NCI-H524 (cell line): ENCODE measurements at regions not wholly inside any gene's neighbourhood (a gene's known extent, or its start where the extent isn't known, plus 50 kb on each side); places are given as distances from the start of the nearest gene placed in this dataset.

Experiments
- DNase-seq, 2 experiments: peaks; one replicate each; lab custom pipeline; 2025; lab: John Stamatoyannopoulos, UW

DNA sequence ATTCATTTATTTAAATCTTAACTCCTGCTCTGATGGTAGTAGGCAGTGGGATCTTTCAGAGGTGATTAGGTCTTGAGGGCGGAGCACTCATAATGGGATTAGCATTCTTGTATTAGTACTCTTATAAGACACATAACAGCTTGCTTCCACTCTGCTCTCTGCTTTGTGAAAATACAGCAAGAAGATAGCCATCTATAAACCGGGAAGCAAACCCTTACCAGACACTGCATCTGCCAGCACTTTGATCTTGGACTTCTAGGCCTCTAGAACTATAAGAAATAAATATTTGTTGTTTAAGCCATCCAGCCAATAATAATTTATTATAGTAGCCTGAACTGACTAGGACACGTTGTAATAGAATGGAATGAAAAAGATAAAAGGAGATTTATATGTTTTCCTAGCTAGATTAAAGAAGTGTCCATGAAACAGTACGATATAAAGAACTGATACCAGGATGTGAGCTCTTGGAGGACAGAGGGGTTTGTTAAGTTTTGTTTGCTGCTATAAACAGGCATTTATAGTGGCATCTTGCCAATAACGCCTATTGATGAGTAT is 869.9 kb downstream of the MRPL39 start:
- peak; percentile 78 to 93 for DNase-seq

DNA sequence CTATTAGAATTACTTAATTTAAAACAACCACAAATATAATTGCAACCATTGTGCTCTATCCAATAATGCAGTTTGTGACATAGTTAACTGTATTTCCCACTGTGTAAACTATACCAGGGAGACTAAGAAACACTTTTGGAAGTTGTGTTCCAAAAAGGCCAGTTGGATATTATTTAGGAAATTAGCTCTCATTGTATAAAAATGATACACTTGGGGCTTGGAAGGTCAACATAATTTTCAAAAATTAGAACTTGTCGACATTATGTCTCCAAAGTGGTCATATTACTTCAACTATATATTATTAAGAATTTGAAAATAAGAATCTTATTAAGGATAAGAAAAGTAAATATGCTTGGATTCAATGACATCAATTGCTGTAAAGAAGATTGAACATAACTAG is 876.6 kb downstream of the MRPL39 start:
- no peak for DNase-seq

GRCh38 chr21:24729568-24729967 is 877.7 kb downstream of the MRPL39 start:
- DNase-seq = no peak

GRCh38 chr21:24727803-24728440 is 879.4 kb downstream of the MRPL39 start:
- DNase-seq = no peak

GRCh38 chr21:24716281-24716918 is 890.9 kb downstream of the MRPL39 start:
- DNase-seq = no peak

DNA sequence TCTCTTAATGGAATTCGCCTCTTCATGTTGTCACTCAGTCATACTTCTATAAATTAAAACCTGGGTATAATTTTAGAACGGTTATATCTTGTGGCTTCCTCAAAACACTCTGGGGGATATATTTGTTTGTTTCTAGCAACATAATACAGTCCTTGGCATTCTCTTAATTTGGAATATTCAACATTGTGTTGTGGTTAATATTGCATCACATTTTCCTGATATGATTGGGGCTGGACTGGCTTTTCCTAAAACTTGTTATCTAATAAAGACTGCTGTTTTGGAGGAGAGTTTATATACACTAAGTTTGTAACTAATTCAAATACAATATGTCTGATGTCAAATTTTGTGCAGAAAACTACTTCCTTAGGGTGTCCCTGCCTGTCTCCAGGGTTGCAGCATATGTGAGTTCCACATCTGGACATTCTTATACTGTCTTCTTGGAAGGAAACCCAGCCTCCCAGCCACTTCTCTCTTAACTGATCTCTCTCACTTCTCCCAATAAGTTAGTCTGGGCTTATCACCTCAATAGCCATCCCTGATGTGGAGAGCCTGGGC is 892.6 kb downstream of the MRPL39 start:
- no peak for DNase-seq

GRCh38 chr21:24705201-24705600 is 902.1 kb downstream of the MRPL39 start:
- DNase-seq = peak in 1 of 2 experiments; percentile 17

GRCh38 chr21:24693779-24694178 is 913.5 kb downstream of the MRPL39 start:
- no peak for DNase-seq

- no peak for DNase-seq
Observed at GRCh38 chr21:24681456-24681855, 925.8 kb downstream of the MRPL39 start.

DNA sequence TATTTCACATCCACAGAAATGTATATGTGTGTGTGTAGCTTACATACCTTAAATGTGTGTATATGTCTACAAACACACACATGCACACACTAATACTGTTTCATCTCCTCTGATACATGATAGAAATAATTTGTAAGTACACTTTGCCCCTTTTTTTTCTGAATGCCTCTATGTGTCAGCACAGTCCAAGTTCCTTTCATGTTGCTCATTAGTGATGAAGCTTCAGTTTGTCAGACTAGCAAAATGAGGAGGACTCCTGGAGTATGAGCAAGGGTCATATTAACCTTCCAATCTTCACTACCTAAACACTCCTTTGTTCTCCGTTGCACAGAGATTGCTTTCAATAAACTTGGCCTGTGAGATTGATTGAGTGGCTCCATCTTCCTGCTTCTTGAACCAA is 935.4 kb downstream of the MRPL39 start:
- DNase-seq = no peak

DNA sequence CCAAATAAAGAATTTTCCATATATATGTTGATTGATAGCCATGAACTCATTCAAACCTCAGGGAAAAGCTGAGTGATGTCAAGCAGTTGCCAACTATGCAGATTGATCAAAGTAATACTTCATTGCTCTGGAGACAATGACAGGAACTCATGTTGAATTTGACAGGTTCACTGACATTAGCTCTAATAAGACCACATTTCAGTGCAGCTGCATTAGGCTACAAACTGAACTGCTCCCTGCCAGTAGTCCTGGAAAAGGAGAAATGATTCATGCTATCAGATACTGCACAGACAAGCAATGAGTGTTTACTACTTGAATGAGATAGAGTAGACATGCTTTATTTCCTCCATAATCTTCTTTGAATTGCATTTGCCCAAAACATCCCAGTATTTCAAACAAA is 948.4 kb downstream of the MRPL39 start:
- no peak for DNase-seq

DNA sequence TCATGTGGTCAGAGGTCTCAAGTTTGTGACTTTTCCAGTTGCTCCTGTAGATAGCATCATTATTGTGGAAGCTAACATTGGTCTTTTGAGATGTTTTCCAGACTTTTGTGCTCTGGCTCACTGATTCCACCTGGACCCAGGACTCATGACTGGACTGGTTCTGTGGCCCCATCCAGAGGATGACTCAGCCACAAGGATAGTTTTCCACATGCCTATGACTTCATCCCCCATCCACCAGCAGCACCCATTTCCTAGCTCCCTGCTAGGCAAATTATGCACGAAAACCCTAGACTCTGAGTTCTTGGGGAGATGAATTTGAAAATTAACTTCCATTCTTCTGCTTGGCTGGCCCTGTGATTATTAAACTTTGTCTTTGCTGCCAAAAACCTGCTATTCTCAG is 949.3 kb downstream of the MRPL39 start:
- no peak for DNase-seq

DNA sequence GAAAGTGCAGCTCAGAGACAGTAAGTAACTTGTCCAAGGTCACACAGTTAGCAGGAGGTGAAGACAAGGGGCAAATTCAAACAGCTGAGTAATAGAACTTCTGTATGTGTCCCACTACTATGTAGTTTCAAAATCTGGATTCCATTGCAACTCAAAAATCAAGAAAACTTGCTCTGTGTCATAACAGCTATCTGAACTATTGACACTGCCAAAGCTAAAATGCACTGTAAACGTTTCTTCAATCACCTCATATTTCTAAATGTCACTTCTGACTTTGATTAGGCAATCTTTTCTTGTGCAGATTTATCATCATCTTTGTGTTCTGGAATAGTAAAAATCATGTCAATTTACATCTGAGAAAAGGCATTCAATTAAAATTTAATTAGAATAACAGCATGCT is 957.6 kb downstream of the MRPL39 start:
- DNase-seq = no peak

GRCh38 chr21:24636696-24637095 is 970.6 kb downstream of the MRPL39 start:
- DNase-seq = no peak

- DNase-seq = no peak
Observed at GRCh38 chr21:24634749-24635148, 972.5 kb downstream of the MRPL39 start.

DNA sequence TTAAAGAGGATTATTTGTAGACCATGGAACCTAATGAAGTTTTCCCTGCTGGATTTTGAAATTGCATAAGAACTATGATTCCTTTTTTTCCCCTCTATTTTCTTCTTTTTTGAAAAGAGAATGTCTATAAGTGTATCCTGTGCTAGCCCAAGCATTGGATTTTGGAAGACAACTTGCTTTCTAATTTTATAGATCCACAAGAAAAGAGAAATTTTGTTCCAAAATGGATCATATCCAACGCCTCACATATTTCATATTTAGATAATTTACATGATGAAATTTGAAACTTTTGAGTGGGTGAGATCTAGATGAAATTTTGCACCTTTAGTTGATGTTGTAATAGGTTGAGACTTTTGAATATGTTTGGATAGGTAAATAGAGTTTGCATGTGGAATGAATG is 978.7 kb downstream of the MRPL39 start:
- DNase-seq = no peak

- no peak for DNase-seq
Observed at GRCh38 chr21:24628046-24628445, 979.2 kb downstream of the MRPL39 start.

GRCh38 chr21:24617819-24618218 is 989.5 kb downstream of the MRPL39 start:
- no peak for DNase-seq

DNA sequence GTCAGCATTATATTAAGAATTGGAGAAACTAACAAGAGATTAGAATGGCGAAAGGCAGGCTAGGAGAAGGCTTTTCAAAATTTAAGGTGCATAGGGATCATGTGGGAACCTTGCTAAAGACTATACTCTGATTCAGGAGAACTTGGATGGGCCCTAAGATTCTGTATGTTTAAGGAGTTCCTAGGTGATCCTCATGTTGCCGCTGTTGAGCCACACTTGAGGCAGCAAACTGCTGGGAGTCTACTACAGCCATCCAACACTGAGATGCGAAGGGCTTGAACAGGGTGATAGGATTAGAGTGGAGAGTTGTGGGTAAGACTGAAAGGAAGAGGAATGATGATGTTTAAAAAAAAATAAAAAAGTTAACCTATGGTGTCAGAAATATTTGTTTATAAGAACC is 1013.2 kb downstream of the MRPL39 start:
- DNase-seq = no peak

DNA sequence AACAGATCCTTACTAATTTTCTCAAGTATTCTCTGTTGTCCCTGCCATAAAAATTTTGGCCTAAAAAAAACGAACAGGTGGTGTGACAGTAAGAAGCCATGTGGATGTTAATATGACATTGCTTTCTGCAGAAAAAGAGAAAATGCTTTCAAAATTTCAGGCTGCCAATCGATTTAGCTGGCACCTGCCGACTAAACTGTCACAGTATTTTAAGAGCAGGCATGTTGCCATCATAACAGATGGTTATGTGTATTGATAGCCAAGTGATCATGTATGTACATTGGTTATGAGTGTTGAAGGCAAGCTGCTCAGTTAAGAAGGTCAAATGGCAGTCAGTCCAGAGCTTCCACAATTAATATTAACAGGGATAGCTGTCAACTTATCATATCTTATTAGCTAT is 1017.0 kb downstream of the MRPL39 start:
- DNase-seq = peak; percentile 95 to 99

DNA sequence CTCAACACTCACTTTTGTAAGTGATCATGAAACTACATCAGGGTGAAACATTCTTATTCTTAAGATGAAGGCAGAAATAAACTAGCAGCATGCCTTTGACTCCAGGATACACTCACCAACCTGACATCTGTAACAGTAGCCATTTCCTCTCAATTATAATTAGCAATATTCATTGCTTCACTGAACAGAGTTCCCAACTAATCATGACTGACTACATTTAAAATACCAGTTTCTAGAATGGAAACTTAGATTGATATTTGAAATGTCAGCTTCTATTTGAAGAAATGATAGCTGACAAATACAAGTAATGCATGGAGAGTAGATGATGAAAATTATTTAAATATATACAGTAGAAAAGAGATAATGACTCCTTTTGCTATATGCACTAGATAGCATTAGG is 1023.8 kb downstream of the MRPL39 start:
- no peak for DNase-seq

DNA sequence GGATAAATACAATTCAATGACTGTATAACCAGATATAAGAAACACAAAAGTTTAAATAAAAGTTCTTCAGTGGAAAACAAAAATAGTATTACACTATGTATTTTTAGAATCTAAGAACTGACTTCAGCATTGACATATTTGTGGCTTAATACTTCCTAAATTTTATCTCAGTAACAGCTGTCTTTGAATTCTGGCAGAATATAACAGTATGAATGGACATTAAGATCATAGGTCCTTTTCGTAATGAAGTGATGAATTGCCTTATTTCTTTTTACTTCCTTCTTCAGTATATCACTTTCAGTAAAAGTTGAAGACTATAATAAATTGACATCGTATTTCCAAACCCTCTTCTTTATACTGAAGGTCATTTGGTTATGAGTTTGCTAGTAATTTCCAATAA is 1030.0 kb downstream of the MRPL39 start:
- DNase-seq = no peak

- no peak for DNase-seq
Observed at GRCh38 chr21:24561291-24561690, 1046.0 kb downstream of the MRPL39 start.
